ENCODE measurements at regions not wholly inside any gene's neighbourhood (a gene's known extent, or its start where the extent isn't known, plus 50 kb on each side); places are given as distances from the start of the nearest gene placed in this dataset.

DNA sequence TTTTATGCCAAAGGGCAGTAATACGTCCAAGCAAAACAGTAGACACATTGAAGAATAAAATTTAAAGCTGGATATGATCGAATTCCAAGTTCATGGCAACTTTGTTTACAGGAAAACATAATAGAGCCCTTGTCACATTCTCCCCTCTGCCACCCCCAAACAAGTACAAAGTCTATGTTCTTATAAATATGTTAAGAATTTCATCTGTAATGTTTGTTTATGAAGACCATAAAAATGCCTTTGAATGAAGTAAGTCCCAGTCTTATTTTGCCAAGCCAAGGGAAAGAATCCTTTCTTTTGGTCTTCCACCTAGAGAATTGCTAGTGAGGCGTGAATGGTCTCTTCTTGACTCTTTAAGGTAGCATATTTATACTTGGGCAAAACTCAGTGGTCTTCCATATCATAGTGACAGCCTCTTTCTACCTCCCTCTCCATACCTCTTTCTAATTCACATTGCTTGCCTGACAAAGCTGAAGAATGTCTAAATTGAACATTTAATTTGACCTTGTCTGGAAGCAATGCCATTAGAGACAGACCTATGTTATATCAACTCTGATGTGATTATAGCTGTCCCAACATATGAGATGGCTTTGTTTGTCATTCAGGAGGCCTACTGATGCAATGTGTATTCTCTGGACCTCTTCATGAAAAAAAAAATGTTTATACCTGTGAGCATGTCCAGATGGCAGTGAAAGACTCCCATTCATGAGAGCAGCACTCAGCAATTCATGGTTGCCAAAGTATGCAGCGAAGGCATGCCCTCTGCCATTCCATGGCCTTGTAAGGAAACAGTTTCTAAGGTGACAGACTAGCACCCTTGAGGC lies 70.6 kb upstream of the CCN2 start (continued):
- TF ChIP-seq, protein P1, sequence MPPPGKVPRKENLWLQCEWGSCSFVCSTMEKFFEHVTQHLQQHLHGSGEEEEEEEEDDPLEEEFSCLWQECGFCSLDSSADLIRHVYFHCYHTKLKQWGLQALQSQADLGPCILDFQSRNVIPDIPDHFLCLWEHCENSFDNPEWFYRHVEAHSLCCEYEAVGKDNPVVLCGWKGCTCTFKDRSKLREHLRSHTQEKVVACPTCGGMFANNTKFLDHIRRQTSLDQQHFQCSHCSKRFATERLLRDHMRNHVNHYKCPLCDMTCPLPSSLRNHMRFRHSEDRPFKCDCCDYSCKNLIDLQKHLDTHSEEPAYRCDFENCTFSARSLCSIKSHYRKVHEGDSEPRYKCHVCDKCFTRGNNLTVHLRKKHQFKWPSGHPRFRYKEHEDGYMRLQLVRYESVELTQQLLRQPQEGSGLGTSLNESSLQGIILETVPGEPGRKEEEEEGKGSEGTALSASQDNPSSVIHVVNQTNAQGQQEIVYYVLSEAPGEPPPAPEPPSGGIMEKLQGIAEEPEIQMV (CRISPR knock-in tag; IDR thresholded peaks at IDR 0.05; ENCODE audit: low read depth) = no peak
- TF ChIP-seq RARG (CRISPR knock-in tag; IDR thresholded peaks at IDR 0.05; ENCODE audit: low read depth) (no peak), FOXK1 (CRISPR knock-in tag; IDR thresholded peaks at IDR 0.05; ENCODE audit: borderline replicate concordance, low read depth) (no peak), RFX3 (CRISPR knock-in tag; IDR thresholded peaks at IDR 0.05) (no peak), ZNF282 (IDR thresholded peaks at IDR 0.05; ENCODE audit: partially characterized antibody) (no peak), ZFP90 (CRISPR knock-in tag; IDR thresholded peaks at IDR 0.05; ENCODE audit: borderline replicate concordance) (no peak), ZNF124 (CRISPR knock-in tag; IDR thresholded peaks at IDR 0.05) (no peak), HOXA3 (CRISPR knock-in tag; IDR thresholded peaks at IDR 0.05) (no peak), TEAD2 (CRISPR knock-in tag; IDR thresholded peaks at IDR 0.05) (no peak), ZSCAN22 (CRISPR knock-in tag; IDR thresholded peaks at IDR 0.05) (no peak), ZNF652 (CRISPR knock-in tag; IDR thresholded peaks at IDR 0.05; ENCODE audit: borderline replicate concordance, low read depth) (no peak; the same call in 1 of the 2 replicates), ZFX (CRISPR knock-in tag; IDR thresholded peaks at IDR 0.05; ENCODE audit: low read depth) (peak; percentile 21; the same call in 1 of the 2 replicates), ZNF496 (CRISPR knock-in tag; IDR thresholded peaks at IDR 0.05; ENCODE audit: insufficient replicate concordance) (no peak), HMG20A (CRISPR knock-in tag; IDR thresholded peaks at IDR 0.05; ENCODE audit: borderline replicate concordance) (peak; percentile 55), POLR2AphosphoS2 (IDR thresholded peaks at IDR 0.05; ENCODE audit: low read depth, low read length) (no peak), ZNF607 (CRISPR knock-in tag; IDR thresholded peaks at IDR 0.05; ENCODE audit: borderline replicate concordance) (no peak), TSC22D2 (CRISPR knock-in tag; IDR thresholded peaks at IDR 0.05; ENCODE audit: borderline replicate concordance) (no peak), ZNF354B (CRISPR knock-in tag; IDR thresholded peaks at IDR 0.05) (no peak), ZBTB1 (CRISPR knock-in tag; IDR thresholded peaks at IDR 0.05; ENCODE audit: borderline replicate concordance) (no peak), NFE2L2 (IDR thresholded peaks at IDR 0.05; ENCODE audit: low read length) (no peak), NFKB2 (CRISPR knock-in tag; IDR thresholded peaks at IDR 0.05; ENCODE audit: borderline replicate concordance) (no peak)
- TF ChIP-seq, protein P2, sequence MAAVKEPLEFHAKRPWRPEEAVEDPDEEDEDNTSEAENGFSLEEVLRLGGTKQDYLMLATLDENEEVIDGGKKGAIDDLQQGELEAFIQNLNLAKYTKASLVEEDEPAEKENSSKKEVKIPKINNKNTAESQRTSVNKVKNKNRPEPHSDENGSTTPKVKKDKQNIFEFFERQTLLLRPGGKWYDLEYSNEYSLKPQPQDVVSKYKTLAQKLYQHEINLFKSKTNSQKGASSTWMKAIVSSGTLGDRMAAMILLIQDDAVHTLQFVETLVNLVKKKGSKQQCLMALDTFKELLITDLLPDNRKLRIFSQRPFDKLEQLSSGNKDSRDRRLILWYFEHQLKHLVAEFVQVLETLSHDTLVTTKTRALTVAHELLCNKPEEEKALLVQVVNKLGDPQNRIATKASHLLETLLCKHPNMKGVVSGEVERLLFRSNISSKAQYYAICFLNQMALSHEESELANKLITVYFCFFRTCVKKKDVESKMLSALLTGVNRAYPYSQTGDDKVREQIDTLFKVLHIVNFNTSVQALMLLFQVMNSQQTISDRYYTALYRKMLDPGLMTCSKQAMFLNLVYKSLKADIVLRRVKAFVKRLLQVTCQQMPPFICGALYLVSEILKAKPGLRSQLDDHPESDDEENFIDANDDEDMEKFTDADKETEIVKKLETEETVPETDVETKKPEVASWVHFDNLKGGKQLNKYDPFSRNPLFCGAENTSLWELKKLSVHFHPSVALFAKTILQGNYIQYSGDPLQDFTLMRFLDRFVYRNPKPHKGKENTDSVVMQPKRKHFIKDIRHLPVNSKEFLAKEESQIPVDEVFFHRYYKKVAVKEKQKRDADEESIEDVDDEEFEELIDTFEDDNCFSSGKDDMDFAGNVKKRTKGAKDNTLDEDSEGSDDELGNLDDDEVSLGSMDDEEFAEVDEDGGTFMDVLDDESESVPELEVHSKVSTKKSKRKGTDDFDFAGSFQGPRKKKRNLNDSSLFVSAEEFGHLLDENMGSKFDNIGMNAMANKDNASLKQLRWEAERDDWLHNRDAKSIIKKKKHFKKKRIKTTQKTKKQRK (IDR thresholded peaks at IDR 0.05; ENCODE audit: low read length) = no peak
- TF ChIP-seq, protein P3, sequence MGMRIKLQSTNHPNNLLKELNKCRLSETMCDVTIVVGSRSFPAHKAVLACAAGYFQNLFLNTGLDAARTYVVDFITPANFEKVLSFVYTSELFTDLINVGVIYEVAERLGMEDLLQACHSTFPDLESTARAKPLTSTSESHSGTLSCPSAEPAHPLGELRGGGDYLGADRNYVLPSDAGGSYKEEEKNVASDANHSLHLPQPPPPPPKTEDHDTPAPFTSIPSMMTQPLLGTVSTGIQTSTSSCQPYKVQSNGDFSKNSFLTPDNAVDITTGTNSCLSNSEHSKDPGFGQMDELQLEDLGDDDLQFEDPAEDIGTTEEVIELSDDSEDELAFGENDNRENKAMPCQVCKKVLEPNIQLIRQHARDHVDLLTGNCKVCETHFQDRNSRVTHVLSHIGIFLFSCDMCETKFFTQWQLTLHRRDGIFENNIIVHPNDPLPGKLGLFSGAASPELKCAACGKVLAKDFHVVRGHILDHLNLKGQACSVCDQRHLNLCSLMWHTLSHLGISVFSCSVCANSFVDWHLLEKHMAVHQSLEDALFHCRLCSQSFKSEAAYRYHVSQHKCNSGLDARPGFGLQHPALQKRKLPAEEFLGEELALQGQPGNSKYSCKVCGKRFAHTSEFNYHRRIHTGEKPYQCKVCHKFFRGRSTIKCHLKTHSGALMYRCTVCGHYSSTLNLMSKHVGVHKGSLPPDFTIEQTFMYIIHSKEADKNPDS (CRISPR knock-in tag; IDR thresholded peaks at IDR 0.05) = no peak
- TF ChIP-seq, protein P4, sequence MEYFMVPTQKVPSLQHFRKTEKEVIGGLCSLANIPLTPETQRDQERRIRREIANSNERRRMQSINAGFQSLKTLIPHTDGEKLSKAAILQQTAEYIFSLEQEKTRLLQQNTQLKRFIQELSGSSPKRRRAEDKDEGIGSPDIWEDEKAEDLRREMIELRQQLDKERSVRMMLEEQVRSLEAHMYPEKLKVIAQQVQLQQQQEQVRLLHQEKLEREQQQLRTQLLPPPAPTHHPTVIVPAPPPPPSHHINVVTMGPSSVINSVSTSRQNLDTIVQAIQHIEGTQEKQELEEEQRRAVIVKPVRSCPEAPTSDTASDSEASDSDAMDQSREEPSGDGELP (IDR thresholded peaks at IDR 0.05; ENCODE audit: borderline replicate concordance, low read depth) = peak; percentile 61; the same call in 1 of the 2 replicates

Measured in HepG2 (cell line).